A673 (cell line): ENCODE measurements at regions not wholly inside any gene's neighbourhood (a gene's known extent, or its start where the extent isn't known, plus 50 kb on each side); places are given as distances from the start of the nearest gene placed in this dataset.

Experiments
- BruUV-seq: library from RNA; stranded (reverse); fragments of 400-500 nt; replicated peaks from 2 replicates; lab custom pipeline; 2021; lab: Mats Ljungman, UMichigan
- CTCF ChIA-PET: fragments of 300-600 bp; sonication (Branson Sonifier 250); formaldehyde crosslinking; loops from one replicate; lab custom pipeline; 2022; ENCODE audit warnings: antibody characterized with exemption; lab: Charles Lee
- POLR2A ChIA-PET: fragments of 300-600 bp; sonication (Branson Sonifier 250); formaldehyde crosslinking; loops from one replicate; lab custom pipeline; 2022; ENCODE audit warnings: antibody characterized with exemption; ENCODE audit not compliant: low non-redundant PET; lab: Charles Lee
- DNase-seq: peaks from one replicate; pipeline ENCODE4 v3.0.0-alpha.2; 2015; ENCODE audit warnings: low spot score
- H3K27ac ChIP-seq: fragments of 200-600 bp; sonication (generic); 2 replicates; pipeline ENCODE4 v1.5.1; 2016; ENCODE audit warnings: mixed run types, low read depth, mild to moderate bottlenecking, mixed read lengths, antibody characterized with exemption, low read length; ENCODE audit not compliant: poor library complexity, severe bottlenecking
- H3K27me3 ChIP-seq: fragments of 200-600 bp; sonication (generic); replicated peaks from 2 replicates; pipeline ENCODE4 v1.6.1; 2017; ENCODE audit warnings: mixed run types, low read depth, mild to moderate bottlenecking, mixed read lengths, antibody characterized with exemption, low read length; ENCODE audit not compliant: insufficient read depth, poor library complexity
- H3K36me3 ChIP-seq: fragments of 200-600 bp; sonication (generic); 2 replicates; pipeline ENCODE4 v1.6.1; 2016; ENCODE audit warnings: mixed run types, mild to moderate bottlenecking, mixed read lengths, antibody characterized with exemption, low read length; ENCODE audit not compliant: insufficient read depth, poor library complexity, severe bottlenecking
- H3K4me1 ChIP-seq: fragments of 200-600 bp; sonication (generic); 2 replicates; pipeline ENCODE4 v1.6.1; 2017; ENCODE audit warnings: mixed run types, mild to moderate bottlenecking, mixed read lengths, antibody characterized with exemption, low read length; ENCODE audit not compliant: insufficient read depth, poor library complexity, severe bottlenecking
- H3K4me3 ChIP-seq: fragments of 200-600 bp; sonication (generic); 2 replicates; pipeline ENCODE4 v1.5.1; 2016; ENCODE audit warnings: low read depth, mixed run types, mild to moderate bottlenecking, mixed read lengths, low read length; ENCODE audit not compliant: poor library complexity, severe bottlenecking
- H3K9me3 ChIP-seq: fragments of 200-600 bp; sonication (generic); 2 replicates; pipeline ENCODE4 v1.6.1; 2016; ENCODE audit warnings: mixed run types, low read depth, mild to moderate bottlenecking, mixed read lengths, antibody characterized with exemption, low read length; ENCODE audit not compliant: poor library complexity, severe bottlenecking
- EZH2 ChIP-seq: fragments of 200-600 bp; sonication (generic); IDR thresholded peaks from 2 replicates; pipeline ENCODE4 v1.6.1; 2017; ENCODE audit warnings: borderline replicate concordance, low read depth, mild to moderate bottlenecking, mixed read lengths, antibody characterized with exemption, low read length; ENCODE audit not compliant: poor library complexity, severe bottlenecking
- intact Hi-C: fragments of 100-400 bp; cut with micrococcal nuclease; formaldehyde crosslinking; loops from one replicate; pipeline ENCODE4 v1.10.0; 2022; ENCODE audit not compliant: unreplicated experiment
- TF ChIP-seq, protein P1 (sequence below): fragments of 300-800, 200-600 bp; sonication (generic); conservative IDR thresholded peaks from 2 replicates; pipeline ENCODE4 v1.5.1; 2017; ENCODE audit warnings: low read depth, mild to moderate bottlenecking, antibody characterized with exemption, low read length, moderate library complexity, mixed read lengths

DNA sequence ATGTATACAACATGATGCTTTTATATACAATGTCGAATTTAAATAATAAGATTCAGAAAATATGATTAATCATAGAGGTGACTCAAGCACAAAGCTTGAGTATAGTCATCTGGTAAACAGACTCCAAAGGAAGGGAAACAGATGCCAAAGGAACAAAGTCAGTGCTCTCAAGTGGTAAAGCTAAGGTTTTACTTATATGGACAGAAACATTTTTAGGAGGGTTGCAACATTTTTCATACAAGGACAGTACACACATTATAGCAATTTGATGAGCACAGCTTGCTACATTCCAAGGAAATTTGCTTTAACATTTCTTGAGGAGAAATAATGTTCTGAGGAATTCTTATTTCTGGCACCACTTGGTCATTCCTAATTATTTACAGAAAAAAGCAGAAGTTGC lies 333.4 kb upstream of the AADAT start:
- BruUV-seq: no TSS peak
- DNase-seq: no peak
- Histone ChIP-seq H3K27ac (no peak overlapping the region), H3K4me1 (no peaks in the 10 kb centered on the region), H3K27me3 (no peaks in the 10 kb centered on the region), H3K36me3 (no peaks in the 10 kb centered on the region), H3K9me3 (no peaks in the 10 kb centered on the region), H3K4me3 (no peak overlapping the region)
- TF ChIP-seq, protein P1, sequence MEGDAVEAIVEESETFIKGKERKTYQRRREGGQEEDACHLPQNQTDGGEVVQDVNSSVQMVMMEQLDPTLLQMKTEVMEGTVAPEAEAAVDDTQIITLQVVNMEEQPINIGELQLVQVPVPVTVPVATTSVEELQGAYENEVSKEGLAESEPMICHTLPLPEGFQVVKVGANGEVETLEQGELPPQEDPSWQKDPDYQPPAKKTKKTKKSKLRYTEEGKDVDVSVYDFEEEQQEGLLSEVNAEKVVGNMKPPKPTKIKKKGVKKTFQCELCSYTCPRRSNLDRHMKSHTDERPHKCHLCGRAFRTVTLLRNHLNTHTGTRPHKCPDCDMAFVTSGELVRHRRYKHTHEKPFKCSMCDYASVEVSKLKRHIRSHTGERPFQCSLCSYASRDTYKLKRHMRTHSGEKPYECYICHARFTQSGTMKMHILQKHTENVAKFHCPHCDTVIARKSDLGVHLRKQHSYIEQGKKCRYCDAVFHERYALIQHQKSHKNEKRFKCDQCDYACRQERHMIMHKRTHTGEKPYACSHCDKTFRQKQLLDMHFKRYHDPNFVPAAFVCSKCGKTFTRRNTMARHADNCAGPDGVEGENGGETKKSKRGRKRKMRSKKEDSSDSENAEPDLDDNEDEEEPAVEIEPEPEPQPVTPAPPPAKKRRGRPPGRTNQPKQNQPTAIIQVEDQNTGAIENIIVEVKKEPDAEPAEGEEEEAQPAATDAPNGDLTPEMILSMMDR: no peak
- no peak for TF ChIP-seq EZH2
- ChIA-PET POLR2A (no interaction called here), CTCF (no interaction called here)
- intact Hi-C loops: no loop called here

DNA sequence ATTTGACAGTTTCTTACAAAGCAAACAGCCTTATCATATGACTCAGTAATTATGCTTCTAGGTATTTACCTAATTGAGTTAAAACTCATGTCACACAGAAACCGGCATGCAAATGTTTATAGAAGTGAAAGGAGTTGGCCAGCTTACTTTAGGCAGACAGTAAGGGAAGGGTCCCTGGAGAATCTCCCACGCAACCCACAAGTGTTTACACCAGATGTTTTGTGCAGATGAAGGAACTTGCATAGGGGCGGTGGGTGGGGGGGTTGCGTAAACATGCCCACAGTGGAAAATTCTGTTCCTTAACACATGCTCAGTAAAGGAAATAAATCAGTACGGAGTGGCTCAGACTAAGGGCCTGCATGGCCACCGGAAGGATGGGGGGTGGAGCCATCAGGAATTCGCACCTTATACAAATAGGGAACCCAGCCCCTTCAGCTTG lies 330.5 kb upstream of the AADAT start:
- intact Hi-C loops: no loop called here
- Histone ChIP-seq H3K4me3 (no peak overlapping the region), H3K27ac (no peak overlapping the region), H3K27me3 (no peaks in the 10 kb centered on the region), H3K9me3 (no peaks in the 10 kb centered on the region), H3K4me1 (no peaks in the 10 kb centered on the region), H3K36me3 (no peaks in the 10 kb centered on the region)
- ChIA-PET POLR2A (no interaction called here), CTCF (no interaction called here)
- no peak for DNase-seq
- BruUV-seq: no TSS peak
- TF ChIP-seq, protein P1: no peak
- TF ChIP-seq EZH2: no peak

DNA sequence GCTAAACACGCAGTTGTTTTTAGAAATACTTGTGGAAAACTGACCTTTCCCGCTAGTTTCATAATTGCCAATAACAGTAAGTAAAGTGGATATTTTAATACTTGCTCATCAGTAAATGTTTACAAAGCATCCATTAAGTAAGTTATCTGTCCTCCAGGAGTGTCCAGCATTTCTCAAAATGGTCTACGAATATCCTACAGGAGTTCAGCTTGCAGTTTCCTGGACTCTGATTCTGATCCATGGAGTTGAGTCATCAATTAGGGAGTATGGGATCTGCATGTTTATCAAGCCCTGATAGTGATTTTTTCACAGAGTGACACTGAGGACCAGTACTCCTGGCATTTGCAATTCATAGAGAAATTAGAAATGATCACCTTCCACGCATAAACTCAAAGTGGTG lies 325.2 kb upstream of the AADAT start:
- H3K4me1 ChIP-seq: no peaks in the 10 kb centered on the region
- POLR2A ChIA-PET: no interaction called here
- no TSS peak for BruUV-seq
- TF ChIP-seq, protein P1: no peak
- TF ChIP-seq EZH2: no peak
- H3K4me3 ChIP-seq: no peak overlapping the region
- H3K36me3 ChIP-seq: no peaks in the 10 kb centered on the region
- DNase-seq: no peak
- intact Hi-C loops: no loop called here
- no peak overlapping the region for H3K27ac ChIP-seq
- CTCF ChIA-PET: no interaction called here
- peaks cover 3% of the 10 kb centered on the region for H3K9me3 ChIP-seq
- H3K27me3 ChIP-seq: no peaks in the 10 kb centered on the region
